Upper lobe of right lung (tissue), 1 donor: ENCODE measurements at regions not wholly inside any gene's neighbourhood (a gene's known extent, or its start where the extent isn't known, plus 50 kb on each side); places are given as distances from the start of the nearest gene placed in this dataset.

Experiments used
- ATAC-seq: fragments of 200-7000 bp; cut with Tn5 transposase; one replicate; pipeline ENCODE4 v1.9.1; 2020; ENCODE audit warnings: mild to moderate bottlenecking, moderate library complexity
- DNase-seq: peaks from one replicate; pipeline ENCODE4 v3.0.0-alpha.2; 2020
- H3K27ac ChIP-seq: fragments of 200-600 bp; one replicate; pipeline ENCODE4 v1.8.0; 2022
- H3K27me3 ChIP-seq: fragments of 200-600 bp; one replicate; pipeline ENCODE4 v1.8.0; 2022; ENCODE audit warnings: mild to moderate bottlenecking
- H3K36me3 ChIP-seq: fragments of 200-600 bp; one replicate; pipeline ENCODE4 v1.8.0; 2022
- H3K4me1 ChIP-seq: fragments of 200-600 bp; one replicate; pipeline ENCODE4 v1.8.0; 2022
- H3K4me3 ChIP-seq: fragments of 200-600 bp; one replicate; pipeline ENCODE4 v1.8.0; 2022; ENCODE audit warnings: mild to moderate bottlenecking
- H3K9me3 ChIP-seq: fragments of 200-600 bp; one replicate; pipeline ENCODE4 v1.8.0; 2022
- CTCF ChIP-seq: fragments of 200-600 bp; IDR thresholded peaks from one replicate; pipeline ENCODE4 v1.8.0; 2022; ENCODE audit warnings: antibody characterized with exemption
- intact Hi-C: fragments of 100-400 bp; cut with DNase I; formaldehyde crosslinking; loops from one replicate; pipeline ENCODE4 v1.11.0; 2022
- donor health status: DM: no; HTN: yes; CAD: no; lungs with severe emphysema.

DNA sequence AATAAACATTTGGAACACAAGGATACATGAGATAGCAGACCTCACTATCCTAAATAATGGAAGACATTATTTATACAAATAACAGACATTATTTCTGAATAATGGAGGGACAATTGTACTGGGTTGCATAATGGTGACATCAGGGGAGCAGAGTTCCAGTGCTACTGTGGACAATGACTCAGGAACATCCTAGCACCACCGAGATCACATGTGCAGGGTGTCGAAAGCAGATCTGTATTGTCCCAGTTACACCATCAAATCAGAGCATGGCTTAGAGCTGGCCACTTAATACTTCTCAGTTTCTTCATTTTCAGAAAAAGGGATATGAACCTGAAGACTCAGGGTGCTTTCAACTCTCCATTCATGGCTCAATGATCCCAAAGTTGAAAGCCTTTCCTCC is 249.1 kb upstream of the RBMS1 start:
- H3K4me3 ChIP-seq: no peak overlapping the region
- no peaks in the 10 kb centered on the region for H3K36me3 ChIP-seq
- no peaks in the 10 kb centered on the region for H3K9me3 ChIP-seq
- no peak overlapping the region for H3K27ac ChIP-seq
- DNase-seq (peak; percentile 53), ATAC-seq (peak; percentile 86)
- no peaks in the 10 kb centered on the region for H3K27me3 ChIP-seq
- intact Hi-C loops: no loop called here
- TF ChIP-seq CTCF: no peak
- no peaks in the 10 kb centered on the region for H3K4me1 ChIP-seq

- Histone ChIP-seq H3K9me3 (no peaks in the 10 kb centered on the region), H3K4me1 (peaks cover 8% of the 10 kb centered on the region), H3K36me3 (no peaks in the 10 kb centered on the region), H3K27me3 (no peaks in the 10 kb centered on the region), H3K4me3 (no peak overlapping the region), H3K27ac (no peak overlapping the region)
- no peak for DNase-seq
- no peak for ATAC-seq
- no peak for TF ChIP-seq CTCF
- intact Hi-C loops: no loop called here
These were observed 254.0 kb upstream of the RBMS1 start for GRCh38 chr2:160747501-160748170.

- DNase-seq: no peak
- intact Hi-C loops: no loop called here
These were observed 257.4 kb upstream of the RBMS1 start for GRCh38 chr2:160751021-160751420.

DNA sequence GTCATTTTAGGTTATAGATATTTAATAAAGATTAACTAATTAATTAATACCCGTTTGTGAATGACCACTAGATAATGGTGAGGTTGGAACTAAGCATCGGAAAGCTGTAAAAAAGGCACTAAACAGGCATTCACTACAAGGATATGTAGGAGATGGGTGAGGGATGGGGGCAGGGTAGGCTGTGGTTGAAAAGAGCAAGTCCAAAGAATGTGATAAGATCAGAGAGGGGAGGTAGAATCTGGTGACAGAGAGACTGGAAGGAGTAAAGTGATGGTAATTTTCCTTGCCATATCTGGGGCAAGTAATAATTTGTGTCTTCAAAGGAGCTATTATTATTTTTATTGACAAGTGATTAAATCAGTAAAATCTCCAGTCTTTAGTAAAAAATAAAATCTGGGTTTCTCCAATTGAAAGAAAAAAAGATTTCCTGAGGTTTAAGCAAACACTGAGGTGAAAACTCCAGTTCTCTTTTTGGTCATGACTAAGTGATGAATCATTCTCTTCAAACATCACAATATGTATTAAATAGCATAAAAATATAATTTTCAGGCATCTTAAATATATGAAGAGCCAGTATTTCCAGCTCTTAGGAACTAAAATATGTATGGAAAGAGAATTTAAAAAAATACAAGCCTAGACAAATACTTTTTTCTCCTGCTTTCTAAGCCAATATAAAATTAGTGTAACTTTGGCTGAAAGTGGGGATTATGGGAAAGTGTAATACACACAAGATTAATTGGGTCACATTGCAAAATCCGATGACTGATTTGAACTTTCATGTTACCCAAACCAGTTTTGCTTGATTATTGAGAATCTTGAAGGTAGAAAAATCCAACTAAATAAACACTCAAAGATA is 259.1 kb upstream of the RBMS1 start:
- Histone ChIP-seq H3K27me3 (no peaks in the 10 kb centered on the region), H3K4me1 (peaks cover 8% of the 10 kb centered on the region), H3K36me3 (no peaks in the 10 kb centered on the region), H3K9me3 (no peaks in the 10 kb centered on the region), H3K27ac (no peak overlapping the region), H3K4me3 (no peak overlapping the region)
- ATAC-seq (peak; percentile 47), DNase-seq (no peak)
- no peak for TF ChIP-seq CTCF
- intact Hi-C loops: no loop called here

More at GRCh38 chr2:160751021-160751420, 257.4 kb upstream of the RBMS1 start:
- no peak overlapping the region for H3K4me3 ChIP-seq
- TF ChIP-seq CTCF: no peak
- no peaks in the 10 kb centered on the region for H3K36me3 ChIP-seq
- no peaks in the 10 kb centered on the region for H3K9me3 ChIP-seq
- no peak for ATAC-seq
- no peak overlapping the region for H3K27ac ChIP-seq
- no peaks in the 10 kb centered on the region for H3K27me3 ChIP-seq
- H3K4me1 ChIP-seq: peaks cover 8% of the 10 kb centered on the region

GRCh38 chr2:160753331-160753654 is 259.7 kb upstream of the RBMS1 start:
- H3K4me1 ChIP-seq: peaks cover 3% of the 10 kb centered on the region
- TF ChIP-seq CTCF: no peak
- H3K36me3 ChIP-seq: no peaks in the 10 kb centered on the region
- H3K4me3 ChIP-seq: no peak overlapping the region
- intact Hi-C loops: no loop called here
- ATAC-seq (no peak), DNase-seq (no peak)
- no peaks in the 10 kb centered on the region for H3K9me3 ChIP-seq
- H3K27me3 ChIP-seq: no peaks in the 10 kb centered on the region
- H3K27ac ChIP-seq: no peak overlapping the region
